ENCODE measurements at regions not wholly inside any gene's neighbourhood (a gene's known extent, or its start where the extent isn't known, plus 50 kb on each side); places are given as distances from the start of the nearest gene placed in this dataset.
"Not testable (repeated sequence)": the region's sequence is repeated elsewhere in the genome, so short reads cannot be mapped to it uniquely, and the experiment has no call there.

GRCh38 chr4:72945719-72946336 is 123.7 kb downstream of the COX18 start:
- no peak overlapping the region for H3K4me3 ChIP-seq
- H3K27ac ChIP-seq, result no peak overlapping the region
- no peaks in the 10 kb centered on the region for H3K27me3 ChIP-seq
- no peaks in the 10 kb centered on the region for H3K4me1 ChIP-seq
- DNase-seq (ENCODE audit: low spot score in 2 of 2), result no peak
- TF ChIP-seq, protein P1, sequence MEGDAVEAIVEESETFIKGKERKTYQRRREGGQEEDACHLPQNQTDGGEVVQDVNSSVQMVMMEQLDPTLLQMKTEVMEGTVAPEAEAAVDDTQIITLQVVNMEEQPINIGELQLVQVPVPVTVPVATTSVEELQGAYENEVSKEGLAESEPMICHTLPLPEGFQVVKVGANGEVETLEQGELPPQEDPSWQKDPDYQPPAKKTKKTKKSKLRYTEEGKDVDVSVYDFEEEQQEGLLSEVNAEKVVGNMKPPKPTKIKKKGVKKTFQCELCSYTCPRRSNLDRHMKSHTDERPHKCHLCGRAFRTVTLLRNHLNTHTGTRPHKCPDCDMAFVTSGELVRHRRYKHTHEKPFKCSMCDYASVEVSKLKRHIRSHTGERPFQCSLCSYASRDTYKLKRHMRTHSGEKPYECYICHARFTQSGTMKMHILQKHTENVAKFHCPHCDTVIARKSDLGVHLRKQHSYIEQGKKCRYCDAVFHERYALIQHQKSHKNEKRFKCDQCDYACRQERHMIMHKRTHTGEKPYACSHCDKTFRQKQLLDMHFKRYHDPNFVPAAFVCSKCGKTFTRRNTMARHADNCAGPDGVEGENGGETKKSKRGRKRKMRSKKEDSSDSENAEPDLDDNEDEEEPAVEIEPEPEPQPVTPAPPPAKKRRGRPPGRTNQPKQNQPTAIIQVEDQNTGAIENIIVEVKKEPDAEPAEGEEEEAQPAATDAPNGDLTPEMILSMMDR (IDR thresholded peaks at IDR 0.05), result no peak
- H3K9me3 ChIP-seq, result no peaks in the 10 kb centered on the region
- intact Hi-C loops (cut with DNase I), result no loop called here
- H3K36me3 ChIP-seq, result no peaks in the 10 kb centered on the region

- intact Hi-C loops (cut with DNase I), result no loop called here
- no peak overlapping the region for H3K4me3 ChIP-seq
These were observed 127.0 kb downstream of the COX18 start for GRCh38 chr4:72942565-72942964.

DNA sequence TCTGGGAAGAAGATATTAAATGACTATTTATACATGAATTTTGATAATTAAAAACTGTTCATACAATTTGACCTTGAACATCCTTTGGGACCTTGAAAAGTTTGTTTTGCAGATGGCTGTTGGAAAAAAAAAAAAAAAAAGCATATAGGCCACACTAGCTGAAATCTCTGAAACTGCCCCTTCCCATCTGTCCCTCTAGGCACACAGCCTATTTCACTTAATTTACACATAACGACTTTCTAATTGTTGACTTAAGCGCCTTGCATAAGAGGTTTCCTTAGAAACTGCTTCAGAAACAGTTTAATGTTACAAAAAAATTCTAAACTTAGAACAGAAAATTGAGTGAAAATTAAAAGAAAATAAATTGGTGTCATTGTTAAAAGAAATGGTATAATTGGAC is 131.0 kb downstream of the COX18 start:
- H3K27ac ChIP-seq, result no peak overlapping the region
- no peaks in the 10 kb centered on the region for H3K4me1 ChIP-seq
- intact Hi-C loops (cut with DNase I), result no loop called here
- H3K36me3 ChIP-seq, result no peaks in the 10 kb centered on the region
- H3K9me3 ChIP-seq, result no peaks in the 10 kb centered on the region
- H3K4me3 ChIP-seq, result no peak overlapping the region
- H3K27me3 ChIP-seq, result no peaks in the 10 kb centered on the region
- no peak for DNase-seq (ENCODE audit: low spot score in 2 of 2)
- TF ChIP-seq, protein P1 (IDR thresholded peaks at IDR 0.05), result no peak

More at GRCh38 chr4:72942565-72942964, 127.0 kb downstream of the COX18 start:
- H3K4me1 ChIP-seq, result no peaks in the 10 kb centered on the region
- TF ChIP-seq, protein P1 (IDR thresholded peaks at IDR 0.05), result no peak
- DNase-seq (ENCODE audit: low spot score in 2 of 2), result no peak
- no peak overlapping the region for H3K27ac ChIP-seq
- H3K36me3 ChIP-seq, result no peaks in the 10 kb centered on the region
- no peaks in the 10 kb centered on the region for H3K9me3 ChIP-seq
- H3K27me3 ChIP-seq, result no peaks in the 10 kb centered on the region

GRCh38 chr4:72935462-72935861 is 134.1 kb downstream of the COX18 start:
- intact Hi-C loops (cut with DNase I), result no loop called here
- Histone ChIP-seq H3K27ac (no peak overlapping the region), H3K4me3 (no peak overlapping the region), H3K9me3 (no peaks in the 10 kb centered on the region), H3K36me3 (no peaks in the 10 kb centered on the region), H3K4me1 (no peaks in the 10 kb centered on the region), H3K27me3 (no peaks in the 10 kb centered on the region)
- no peak for DNase-seq (ENCODE audit: low spot score in 2 of 2)
- TF ChIP-seq, protein P1 (IDR thresholded peaks at IDR 0.05), result no peak

- no peaks in the 10 kb centered on the region for H3K9me3 ChIP-seq
- H3K27me3 ChIP-seq, result no peaks in the 10 kb centered on the region
- no peak overlapping the region for H3K27ac ChIP-seq
- H3K36me3 ChIP-seq, result no peaks in the 10 kb centered on the region
- TF ChIP-seq, protein P1 (IDR thresholded peaks at IDR 0.05), result no peak
- H3K4me3 ChIP-seq, result no peak overlapping the region
- intact Hi-C loops (cut with DNase I), result no loop called here
- DNase-seq (ENCODE audit: low spot score in 2 of 2), result no peak
- no peaks in the 10 kb centered on the region for H3K4me1 ChIP-seq
These were observed 136.5 kb downstream of the COX18 start for GRCh38 chr4:72933029-72933428.

DNA sequence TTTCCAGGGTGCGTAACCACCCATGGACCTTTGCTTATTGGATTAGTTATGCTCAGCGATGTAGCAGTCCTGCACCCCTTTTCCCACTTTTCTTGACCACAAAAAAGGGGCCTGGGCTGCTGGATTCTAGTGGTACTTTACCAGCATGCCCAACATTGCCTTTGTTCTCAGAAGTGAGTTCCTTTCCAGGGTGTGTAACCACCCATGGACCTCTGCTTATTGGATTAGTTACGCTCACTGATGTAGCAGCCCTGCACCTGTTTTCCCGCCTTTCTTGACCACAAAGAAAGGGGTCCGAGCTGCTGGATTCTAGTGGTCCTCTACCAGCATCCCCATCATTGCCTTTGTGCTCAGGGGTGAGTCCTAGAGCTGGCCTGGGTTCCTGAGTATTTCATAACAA is 138.2 kb downstream of the COX18 start:
- Histone ChIP-seq H3K27ac (no peak overlapping the region), H3K27me3 (no peaks in the 10 kb centered on the region), H3K36me3 (no peaks in the 10 kb centered on the region), H3K9me3 (no peaks in the 10 kb centered on the region), H3K4me3 (no peak overlapping the region), H3K4me1 (no peaks in the 10 kb centered on the region)
- intact Hi-C loops (cut with DNase I), result no loop called here
- no peak for DNase-seq (ENCODE audit: low spot score in 2 of 2)
- TF ChIP-seq, protein P1 (IDR thresholded peaks at IDR 0.05), result no peak

DNA sequence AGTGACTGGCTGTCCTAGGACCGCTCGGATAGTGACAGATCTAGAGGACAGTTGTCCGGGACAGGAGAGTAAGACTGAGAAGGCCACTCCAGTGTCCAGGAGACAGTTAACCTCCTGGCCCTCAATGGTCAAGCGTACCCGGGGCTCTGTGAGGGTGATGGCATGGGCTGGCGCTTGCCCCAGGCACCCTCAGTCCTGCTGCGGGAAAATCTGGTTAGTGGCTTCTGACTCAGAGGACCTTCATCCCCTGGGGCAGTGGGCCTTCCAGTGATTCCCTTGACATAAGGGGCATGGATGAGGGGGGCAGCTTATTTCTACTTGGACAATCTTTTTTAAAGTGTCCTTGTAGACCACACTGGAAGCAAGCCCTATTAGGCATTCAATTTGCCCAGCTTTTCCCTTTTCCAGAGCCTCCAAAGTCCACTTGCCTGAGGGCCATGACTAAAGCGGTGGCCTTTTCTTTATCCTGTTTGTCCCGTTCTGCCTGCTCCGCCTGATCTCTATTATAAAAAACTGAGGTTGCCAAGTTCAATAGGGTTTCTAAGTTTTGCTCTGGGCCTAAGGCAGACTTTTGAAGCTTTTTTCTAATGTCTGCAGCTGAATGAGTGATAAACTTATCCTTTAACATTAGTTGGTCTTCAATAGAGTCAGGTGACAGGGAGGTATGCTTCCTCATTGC is 139.8 kb downstream of the COX18 start:
- intact Hi-C loops (cut with DNase I); H3K4me1 ChIP-seq; DNase-seq (ENCODE audit: low spot score in 2 of 2): not testable (repeated sequence)

More for the DNA sequence above, 139.8 kb downstream of the COX18 start:
- H3K27ac ChIP-seq, H3K9me3 ChIP-seq, H3K4me3 ChIP-seq, H3K27me3 ChIP-seq, H3K36me3 ChIP-seq: not testable (repeated sequence)

Data from ascending aorta (tissue), 2 donors.